Osteoblast (primary cell): ENCODE measurements at regions not wholly inside any gene's neighbourhood (a gene's known extent, or its start where the extent isn't known, plus 50 kb on each side); places are given as distances from the start of the nearest gene placed in this dataset.

Experiments used
- DNase-seq: peaks from one replicate; pipeline ENCODE4 v3.0.0; 2011; ENCODE audit warnings: low spot score, mixed read lengths; ENCODE audit not compliant: insufficient read length; ENCODE audit errors: missing footprints
- H2AFZ ChIP-seq: 2 replicates; pipeline ENCODE4 v1.6.0; 2011; ENCODE audit warnings: mild to moderate bottlenecking, low read length
- H3K27ac ChIP-seq: 2 replicates; pipeline ENCODE4 v1.5.1; 2011; ENCODE audit warnings: mild to moderate bottlenecking, low read depth, low read length, moderate library complexity
- H3K27me3 ChIP-seq: 2 replicates; pipeline ENCODE4 v1.6.0; 2012; ENCODE audit warnings: mild to moderate bottlenecking, control low read depth, inconsistent platforms, low read length, moderate library complexity; ENCODE audit not compliant: insufficient read depth
- H3K36me3 ChIP-seq: 2 replicates; pipeline ENCODE4 v1.5.1; 2011; ENCODE audit warnings: mild to moderate bottlenecking, low read length, control low read depth, moderate library complexity; ENCODE audit not compliant: insufficient read depth
- H3K4me1 ChIP-seq: 2 replicates; pipeline ENCODE4 v1.5.1; 2011; ENCODE audit warnings: mild to moderate bottlenecking, low read length, control low read depth, moderate library complexity; ENCODE audit not compliant: insufficient read depth
- H3K4me2 ChIP-seq: 2 replicates; pipeline ENCODE4 v1.6.0; 2011; ENCODE audit warnings: mild to moderate bottlenecking, low read length; ENCODE audit not compliant: insufficient read depth
- H3K4me3 ChIP-seq: fragments of 200-600 bp; sonication (generic); 3 replicates; pipeline ENCODE4 v1.5.1; 2012; ENCODE audit warnings: mild to moderate bottlenecking, low read length, inconsistent platforms; ENCODE audit not compliant: insufficient read depth
- H3K79me2 ChIP-seq: 2 replicates; pipeline ENCODE4 v1.6.0; 2012; ENCODE audit warnings: mild to moderate bottlenecking, low read length, control low read depth, inconsistent platforms; ENCODE audit not compliant: insufficient read depth
- H3K9me3 ChIP-seq: 2 replicates; pipeline ENCODE4 v1.5.1; 2011; ENCODE audit warnings: low read depth, low read length, control low read depth
- H4K20me1 ChIP-seq: 2 replicates; pipeline ENCODE4 v1.6.0; 2012; ENCODE audit warnings: mild to moderate bottlenecking, low read length, control low read depth; ENCODE audit not compliant: insufficient read depth
- TF ChIP-seq, protein P1 (sequence below): IDR thresholded peaks from 2 replicates; pipeline ENCODE4 v1.5.1; 2011; ENCODE audit warnings: mild to moderate bottlenecking, low read depth, low read length, moderate library complexity; ENCODE audit errors: extremely low read depth

DNA sequence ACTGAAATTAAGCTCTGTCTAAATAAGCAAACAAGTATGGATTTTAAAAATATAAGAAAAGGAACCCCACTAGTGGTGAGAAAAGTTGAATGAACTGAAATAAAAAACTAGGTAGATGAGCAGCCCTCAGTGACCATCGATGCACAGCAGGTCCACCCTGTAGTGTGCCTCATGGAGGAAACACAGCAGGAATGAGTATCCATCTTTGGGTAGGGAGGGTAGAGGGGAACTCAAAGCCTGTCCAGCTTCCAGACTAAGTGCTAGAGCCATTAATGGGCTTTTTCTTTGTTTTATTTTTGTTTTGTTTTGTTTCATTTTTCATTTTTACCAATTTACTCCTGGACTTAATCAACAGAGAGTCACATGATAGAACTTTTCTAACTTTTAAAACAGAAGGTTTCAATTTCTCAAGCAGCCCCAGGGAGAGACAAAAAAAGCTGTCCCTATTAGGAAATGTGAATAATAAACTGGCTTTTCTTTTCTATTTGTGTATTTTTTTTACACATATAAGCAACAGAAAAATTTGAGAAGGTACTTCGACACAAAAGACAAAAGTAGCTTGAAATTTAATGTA, 700.6 kb downstream of the HACE1 start:
- no peaks in the 10 kb centered on the region for H3K4me1 ChIP-seq
- DNase-seq: no peak
- H4K20me1 ChIP-seq: no peaks in the 10 kb centered on the region
- TF ChIP-seq, protein P1, sequence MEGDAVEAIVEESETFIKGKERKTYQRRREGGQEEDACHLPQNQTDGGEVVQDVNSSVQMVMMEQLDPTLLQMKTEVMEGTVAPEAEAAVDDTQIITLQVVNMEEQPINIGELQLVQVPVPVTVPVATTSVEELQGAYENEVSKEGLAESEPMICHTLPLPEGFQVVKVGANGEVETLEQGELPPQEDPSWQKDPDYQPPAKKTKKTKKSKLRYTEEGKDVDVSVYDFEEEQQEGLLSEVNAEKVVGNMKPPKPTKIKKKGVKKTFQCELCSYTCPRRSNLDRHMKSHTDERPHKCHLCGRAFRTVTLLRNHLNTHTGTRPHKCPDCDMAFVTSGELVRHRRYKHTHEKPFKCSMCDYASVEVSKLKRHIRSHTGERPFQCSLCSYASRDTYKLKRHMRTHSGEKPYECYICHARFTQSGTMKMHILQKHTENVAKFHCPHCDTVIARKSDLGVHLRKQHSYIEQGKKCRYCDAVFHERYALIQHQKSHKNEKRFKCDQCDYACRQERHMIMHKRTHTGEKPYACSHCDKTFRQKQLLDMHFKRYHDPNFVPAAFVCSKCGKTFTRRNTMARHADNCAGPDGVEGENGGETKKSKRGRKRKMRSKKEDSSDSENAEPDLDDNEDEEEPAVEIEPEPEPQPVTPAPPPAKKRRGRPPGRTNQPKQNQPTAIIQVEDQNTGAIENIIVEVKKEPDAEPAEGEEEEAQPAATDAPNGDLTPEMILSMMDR: no peak
- no peaks in the 10 kb centered on the region for H3K79me2 ChIP-seq
- no peak overlapping the region for H3K27ac ChIP-seq
- H3K27me3 ChIP-seq: no peaks in the 10 kb centered on the region
- no peak overlapping the region for H3K4me3 ChIP-seq
- H3K36me3 ChIP-seq: no peaks in the 10 kb centered on the region
- H2AFZ ChIP-seq: no peak overlapping the region
- H3K9me3 ChIP-seq: no peaks in the 10 kb centered on the region
- H3K4me2 ChIP-seq: no peak overlapping the region

DNA sequence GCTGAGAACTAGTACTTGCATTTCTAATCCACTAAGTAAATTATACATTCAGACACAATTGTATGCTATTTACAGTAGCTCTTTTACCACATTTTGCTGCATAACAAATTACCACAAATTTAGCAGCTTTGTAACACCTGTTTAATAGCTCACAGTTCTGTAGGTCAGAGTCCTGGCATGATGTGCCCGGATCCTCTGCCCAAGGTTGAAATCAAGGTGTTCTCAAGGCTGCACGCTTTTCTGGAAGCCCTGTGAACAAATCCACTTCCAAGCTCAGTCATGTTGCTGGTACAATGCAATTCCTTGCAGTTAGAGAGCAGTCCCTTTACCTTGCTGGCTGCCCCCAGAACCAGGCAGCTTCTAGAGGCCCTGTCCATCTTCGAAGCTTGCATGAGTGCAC, 716.0 kb downstream of the HACE1 start:
- Histone ChIP-seq H3K79me2 (no peaks in the 10 kb centered on the region), H3K9me3 (peaks cover 3% of the 10 kb centered on the region), H3K27me3 (no peaks in the 10 kb centered on the region), H3K4me3 (no peak overlapping the region), H3K4me1 (no peaks in the 10 kb centered on the region), H3K4me2 (no peak overlapping the region), H2AFZ (no peak overlapping the region), H4K20me1 (no peaks in the 10 kb centered on the region), H3K36me3 (no peaks in the 10 kb centered on the region), H3K27ac (no peak overlapping the region)
- DNase-seq: no peak
- TF ChIP-seq, protein P1: no peak

DNA sequence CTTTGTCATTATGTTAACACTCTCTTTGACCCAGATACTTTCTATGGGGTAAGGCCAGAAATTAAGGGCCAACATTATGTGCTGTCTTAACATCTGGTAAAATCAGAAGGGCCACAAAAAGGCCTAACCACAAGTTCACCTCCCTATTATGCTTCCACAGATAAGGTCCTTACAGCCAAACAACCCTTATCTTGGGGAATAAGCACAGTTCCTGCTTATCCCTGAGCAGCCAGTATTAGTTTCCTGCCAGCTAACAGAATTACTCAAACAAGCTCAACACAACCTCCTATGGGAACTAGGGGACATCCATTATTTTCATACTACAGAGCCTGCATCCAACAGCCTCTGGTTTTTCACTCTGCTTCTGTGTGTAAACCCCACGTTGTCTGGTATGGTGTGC, 724.8 kb downstream of the HACE1 start:
- Histone ChIP-seq H3K4me2 (no peak overlapping the region), H3K4me3 (no peak overlapping the region), H3K4me1 (no peaks in the 10 kb centered on the region), H3K27ac (no peak overlapping the region), H3K79me2 (no peaks in the 10 kb centered on the region), H3K36me3 (no peaks in the 10 kb centered on the region), H3K9me3 (no peaks in the 10 kb centered on the region), H3K27me3 (no peaks in the 10 kb centered on the region), H2AFZ (no peak overlapping the region), H4K20me1 (no peaks in the 10 kb centered on the region)
- TF ChIP-seq, protein P1: no peak
- DNase-seq: no peak

DNA sequence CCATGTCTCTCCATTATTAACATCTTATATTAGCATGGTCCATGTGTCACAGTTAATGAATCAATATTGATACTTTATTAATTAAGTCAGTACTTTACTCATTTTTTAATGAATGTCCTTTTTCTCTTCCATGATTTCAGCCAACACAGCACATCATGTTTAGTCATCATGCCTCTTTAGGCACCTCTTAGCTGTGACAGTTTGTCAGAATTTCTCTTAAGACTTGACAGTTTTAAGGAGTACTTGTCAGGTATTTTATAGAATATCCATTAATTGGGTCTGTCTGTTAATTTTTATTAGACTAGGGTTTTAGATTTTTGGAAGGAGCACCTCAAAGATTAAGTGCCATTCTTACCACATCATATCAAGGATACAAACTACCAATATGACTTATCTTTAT, 729.4 kb downstream of the HACE1 start:
- H3K4me1 ChIP-seq: no peaks in the 10 kb centered on the region
- TF ChIP-seq, protein P1: no peak
- no peak overlapping the region for H3K4me3 ChIP-seq
- H3K36me3 ChIP-seq: no peaks in the 10 kb centered on the region
- no peak overlapping the region for H2AFZ ChIP-seq
- H3K4me2 ChIP-seq: no peak overlapping the region
- no peak for DNase-seq
- no peak overlapping the region for H3K27ac ChIP-seq
- no peaks in the 10 kb centered on the region for H3K9me3 ChIP-seq
- no peaks in the 10 kb centered on the region for H3K27me3 ChIP-seq
- no peaks in the 10 kb centered on the region for H4K20me1 ChIP-seq
- H3K79me2 ChIP-seq: no peaks in the 10 kb centered on the region
